ENCODE measurements at regions not wholly inside any gene's neighbourhood (a gene's known extent, or its start where the extent isn't known, plus 50 kb on each side); places are given as distances from the start of the nearest gene placed in this dataset.

- TF ChIP-seq CTCF (IDR thresholded peaks at IDR 0.05) = no peak
- Histone ChIP-seq H3K4me1 (peaks cover 17% of the 10 kb centered on the region), H3K27me3 (ENCODE audit: low read depth) (no peaks in the 10 kb centered on the region), H3K9me3 (no peaks in the 10 kb centered on the region), H3K4me3 (no peak overlapping the region), H3K36me3 (no peaks in the 10 kb centered on the region), H3K27ac (peak overlapping the region; percentile 49)
- intact Hi-C loops (cut with DNase I) = no loop called here
- DNase-seq (no peak), ATAC-seq (peak in 1 of 2 donors; percentile 29)
Measured at GRCh38 chr5:124605541-124605940, 140.9 kb downstream of the ZNF608 start.

GRCh38 chr5:124604419-124604818 lies 142.0 kb downstream of the ZNF608 start:
- H3K4me1 ChIP-seq = peaks cover 26% of the 10 kb centered on the region
- H3K9me3 ChIP-seq = no peaks in the 10 kb centered on the region
- H3K27ac ChIP-seq = no peak overlapping the region
- intact Hi-C loops (cut with DNase I) = no loop called here
- no peak for TF ChIP-seq CTCF (IDR thresholded peaks at IDR 0.05)
- H3K36me3 ChIP-seq = no peaks in the 10 kb centered on the region
- no peak overlapping the region for H3K4me3 ChIP-seq
- no peaks in the 10 kb centered on the region for H3K27me3 ChIP-seq (ENCODE audit: low read depth)
- no peak for ATAC-seq
- DNase-seq = no peak

GRCh38 chr5:124602925-124603650 lies 143.4 kb downstream of the ZNF608 start:
- intact Hi-C loops (cut with DNase I) = no loop called here
- TF ChIP-seq CTCF (IDR thresholded peaks at IDR 0.05) = no peak

GRCh38 chr5:124599028-124599973 lies 147.1 kb downstream of the ZNF608 start:
- TF ChIP-seq CTCF (IDR thresholded peaks at IDR 0.05) = no peak
- Histone ChIP-seq H3K36me3 (no peaks in the 10 kb centered on the region), H3K27ac (no peak overlapping the region), H3K4me3 (no peak overlapping the region), H3K4me1 (peaks cover 27% of the 10 kb centered on the region), H3K27me3 (ENCODE audit: low read depth) (no peaks in the 10 kb centered on the region), H3K9me3 (no peaks in the 10 kb centered on the region)
- intact Hi-C loops (cut with DNase I) = no loop called here
- DNase-seq = no peak
- peak; percentile 86 to 95 for ATAC-seq

More at GRCh38 chr5:124602925-124603650, 143.4 kb downstream of the ZNF608 start:
- ATAC-seq (no peak), DNase-seq (no peak)
- no peaks in the 10 kb centered on the region for H3K36me3 ChIP-seq
- H3K4me3 ChIP-seq = no peak overlapping the region
- H3K27ac ChIP-seq = no peak overlapping the region
- H3K4me1 ChIP-seq = peaks cover 35% of the 10 kb centered on the region
- no peaks in the 10 kb centered on the region for H3K9me3 ChIP-seq
- no peaks in the 10 kb centered on the region for H3K27me3 ChIP-seq (ENCODE audit: low read depth)

- Histone ChIP-seq H3K27ac (no peak overlapping the region), H3K9me3 (no peaks in the 10 kb centered on the region), H3K27me3 (ENCODE audit: low read depth) (no peaks in the 10 kb centered on the region), H3K4me3 (no peak overlapping the region), H3K4me1 (peaks cover 27% of the 10 kb centered on the region), H3K36me3 (no peaks in the 10 kb centered on the region)
- DNase-seq = no peak
- intact Hi-C loops (cut with DNase I) = no loop called here
- ATAC-seq = peak in 1 of 2 donors; percentile 53
- TF ChIP-seq CTCF (IDR thresholded peaks at IDR 0.05) = no peak
Measured at GRCh38 chr5:124596595-124597421, 149.6 kb downstream of the ZNF608 start.
